ENCODE measurements at regions not wholly inside any gene's neighbourhood (a gene's known extent, or its start where the extent isn't known, plus 50 kb on each side); places are given as distances from the start of the nearest gene placed in this dataset.

DNA sequence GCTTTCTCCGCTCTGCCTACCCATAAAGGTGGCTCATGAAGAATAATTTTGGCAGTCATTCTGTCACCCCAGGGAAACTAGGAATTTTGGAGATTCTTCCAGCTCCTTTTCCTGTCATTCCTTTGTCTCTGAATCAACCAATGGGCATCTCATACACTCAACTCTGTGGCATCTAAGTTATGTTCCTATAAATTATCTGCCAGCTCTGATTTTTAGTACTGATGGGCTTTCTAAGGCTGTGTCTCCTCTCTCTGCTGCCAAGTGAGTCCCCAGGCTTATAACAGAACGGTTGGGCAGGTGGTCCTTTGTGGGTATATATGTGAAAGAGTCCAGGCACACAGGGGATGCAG, 226.8 kb downstream of the NMUR2 start:
- Histone ChIP-seq H3K36me3 (ENCODE audit: control insufficient read depth, insufficient read depth, low read length) (no peaks in the 10 kb centered on the region), H3K27ac (ENCODE audit: low read depth, low read length) (no peak overlapping the region), H3K4me1 (ENCODE audit: control insufficient read depth, insufficient read depth, low read length) (no peaks in the 10 kb centered on the region), H3K27me3 (ENCODE audit: control insufficient read depth, insufficient read depth, low read length, poor library complexity, severe bottlenecking) (no peaks in the 10 kb centered on the region), H3K9me3 (ENCODE audit: control insufficient read depth, low read length) (peaks cover 26% of the 10 kb centered on the region), H3K4me3 (ENCODE audit: low read length) (no peak overlapping the region), H3K9ac (ENCODE audit: extremely low read depth, low read length, poor library complexity, severe bottlenecking) (no peak overlapping the region)
- no peak overlapping the region for H3K4me3 Mint-ChIP-seq
- peaks cover 83% of the 10 kb centered on the region for H3K27me3 Mint-ChIP-seq (ENCODE audit: insufficient read depth)
- peaks cover 24% of the 10 kb centered on the region for H3K9me3 Mint-ChIP-seq
- no peak for DNase-seq
- no peak overlapping the region for H3K27ac Mint-ChIP-seq
- TF ChIP-seq, protein P1, sequence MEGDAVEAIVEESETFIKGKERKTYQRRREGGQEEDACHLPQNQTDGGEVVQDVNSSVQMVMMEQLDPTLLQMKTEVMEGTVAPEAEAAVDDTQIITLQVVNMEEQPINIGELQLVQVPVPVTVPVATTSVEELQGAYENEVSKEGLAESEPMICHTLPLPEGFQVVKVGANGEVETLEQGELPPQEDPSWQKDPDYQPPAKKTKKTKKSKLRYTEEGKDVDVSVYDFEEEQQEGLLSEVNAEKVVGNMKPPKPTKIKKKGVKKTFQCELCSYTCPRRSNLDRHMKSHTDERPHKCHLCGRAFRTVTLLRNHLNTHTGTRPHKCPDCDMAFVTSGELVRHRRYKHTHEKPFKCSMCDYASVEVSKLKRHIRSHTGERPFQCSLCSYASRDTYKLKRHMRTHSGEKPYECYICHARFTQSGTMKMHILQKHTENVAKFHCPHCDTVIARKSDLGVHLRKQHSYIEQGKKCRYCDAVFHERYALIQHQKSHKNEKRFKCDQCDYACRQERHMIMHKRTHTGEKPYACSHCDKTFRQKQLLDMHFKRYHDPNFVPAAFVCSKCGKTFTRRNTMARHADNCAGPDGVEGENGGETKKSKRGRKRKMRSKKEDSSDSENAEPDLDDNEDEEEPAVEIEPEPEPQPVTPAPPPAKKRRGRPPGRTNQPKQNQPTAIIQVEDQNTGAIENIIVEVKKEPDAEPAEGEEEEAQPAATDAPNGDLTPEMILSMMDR (conservative IDR thresholded peaks at IDR 0.05), result no peak
- H3K36me3 Mint-ChIP-seq (ENCODE audit: low read depth), result peaks cover 2% of the 10 kb centered on the region
- 52 to 63% methylated on average over 2 of the region's 2 CpGs for WGBS, 2 experiments (ENCODE audit: insufficient coverage in 1 of 2, insufficient read length in 1 of 2)
- peaks cover 4% of the 10 kb centered on the region for H3K4me1 Mint-ChIP-seq

DNA sequence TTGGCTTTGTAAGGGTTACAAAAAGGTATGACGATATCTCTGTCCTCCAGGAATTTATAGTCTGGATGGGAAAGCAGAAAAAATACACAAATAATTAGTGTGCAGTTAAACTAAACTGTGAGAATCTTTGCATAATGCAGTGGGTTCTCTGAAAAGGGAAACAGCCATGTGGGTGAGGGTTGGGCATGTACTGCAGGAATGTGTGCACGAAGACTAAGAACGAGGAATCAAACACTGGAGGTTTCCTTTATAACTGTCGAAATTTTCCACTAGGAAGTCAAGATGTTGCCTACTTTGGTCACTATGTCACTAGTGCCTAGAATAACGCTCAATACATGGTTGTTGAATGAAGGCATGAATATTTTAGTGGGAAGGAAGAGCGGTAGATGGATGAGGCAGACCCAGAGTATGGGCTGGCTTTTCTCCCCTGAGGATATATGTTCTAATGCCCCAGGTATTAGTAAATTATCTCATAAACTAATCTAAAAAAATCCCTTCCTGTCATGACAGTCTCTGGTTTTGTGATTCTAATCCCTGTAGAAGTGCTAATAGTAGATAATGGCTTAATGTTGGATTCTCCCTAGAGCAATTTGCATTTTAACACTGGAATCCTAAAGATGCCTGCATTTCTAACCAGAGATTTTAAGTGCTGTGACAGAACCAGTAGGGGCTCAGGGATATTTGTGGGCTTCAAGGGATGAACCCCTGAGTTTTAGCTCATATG, 227.3 kb downstream of the NMUR2 start:
- 77 to 84% methylated on average over 4 to 6 of the region's 6 CpGs for WGBS, 2 experiments (ENCODE audit: insufficient coverage in 1 of 2, insufficient read length in 1 of 2)
- no peaks in the 10 kb centered on the region for H3K36me3 ChIP-seq (ENCODE audit: control insufficient read depth, insufficient read depth, low read length)
- H3K27ac ChIP-seq (ENCODE audit: low read depth, low read length), result no peak overlapping the region
- H3K9ac ChIP-seq (ENCODE audit: extremely low read depth, low read length, poor library complexity, severe bottlenecking), result no peak overlapping the region
- H3K4me3 Mint-ChIP-seq, result no peak overlapping the region
- peaks cover 26% of the 10 kb centered on the region for H3K9me3 ChIP-seq (ENCODE audit: control insufficient read depth, low read length)
- no peaks in the 10 kb centered on the region for H3K4me1 ChIP-seq (ENCODE audit: control insufficient read depth, insufficient read depth, low read length)
- H3K4me3 ChIP-seq (ENCODE audit: low read length), result no peak overlapping the region
- H3K27me3 ChIP-seq (ENCODE audit: control insufficient read depth, insufficient read depth, low read length, poor library complexity, severe bottlenecking), result no peaks in the 10 kb centered on the region
- H3K36me3 Mint-ChIP-seq (ENCODE audit: low read depth), result peaks cover 2% of the 10 kb centered on the region
- DNase-seq, result no peak
- H3K4me1 Mint-ChIP-seq, result peaks cover 4% of the 10 kb centered on the region
- H3K9me3 Mint-ChIP-seq, result peaks cover 24% of the 10 kb centered on the region
- no peak overlapping the region for H3K27ac Mint-ChIP-seq
- TF ChIP-seq, protein P1 (conservative IDR thresholded peaks at IDR 0.05), result no peak
- peaks cover 81% of the 10 kb centered on the region for H3K27me3 Mint-ChIP-seq (ENCODE audit: insufficient read depth)

- TF ChIP-seq, protein P1 (conservative IDR thresholded peaks at IDR 0.05), result no peak
- H3K27me3 Mint-ChIP-seq (ENCODE audit: insufficient read depth), result peaks cover 47% of the 10 kb centered on the region
Measured at GRCh38 chr5:152171888-152172287, 233.2 kb downstream of the NMUR2 start.

More at GRCh38 chr5:152171888-152172287, 233.2 kb downstream of the NMUR2 start:
- Mint-ChIP-seq H3K4me1 (peaks cover 6% of the 10 kb centered on the region), H3K4me3 (no peak overlapping the region), H3K36me3 (ENCODE audit: low read depth) (no peaks in the 10 kb centered on the region), H3K27ac (no peak overlapping the region), H3K9me3 (no peaks in the 10 kb centered on the region)
- Histone ChIP-seq H3K4me1 (ENCODE audit: control insufficient read depth, insufficient read depth, low read length) (no peaks in the 10 kb centered on the region), H3K9ac (ENCODE audit: extremely low read depth, low read length, poor library complexity, severe bottlenecking) (no peak overlapping the region), H3K36me3 (ENCODE audit: control insufficient read depth, insufficient read depth, low read length) (no peaks in the 10 kb centered on the region), H3K4me3 (ENCODE audit: low read length) (no peak overlapping the region), H3K9me3 (ENCODE audit: control insufficient read depth, low read length) (no peaks in the 10 kb centered on the region), H3K27ac (ENCODE audit: low read depth, low read length) (no peak overlapping the region), H3K27me3 (ENCODE audit: control insufficient read depth, insufficient read depth, low read length, poor library complexity, severe bottlenecking) (peaks cover 9% of the 10 kb centered on the region)
- no peak for DNase-seq
- 83 to 87% methylated on average over 1 of the region's 1 CpG for WGBS, 2 experiments (ENCODE audit: insufficient coverage in 1 of 2, insufficient read length in 1 of 2)

Measured in endodermal cell (in vitro differentiated cells).